Chondrocyte (in vitro differentiated cells): ENCODE measurements at regions not wholly inside any gene's neighbourhood (a gene's known extent, or its start where the extent isn't known, plus 50 kb on each side); places are given as distances from the start of the nearest gene placed in this dataset.
"Not testable (repeated sequence)": the region's sequence is repeated elsewhere in the genome, so short reads cannot be mapped to it uniquely, and the experiment has no call there.

ENCODE experiments used
- DNase-seq: peaks from one replicate; pipeline ENCODE4 v3.0.0; 2021; ENCODE audit warnings: mixed read lengths, low spot score
- H3K27ac Mint-ChIP-seq: one replicate; pipeline ENCODE4 v1.8.0; 2021; ENCODE audit warnings: mild to moderate bottlenecking, moderate library complexity, mixed read lengths; ENCODE audit not compliant: unreplicated experiment
- H3K27me3 Mint-ChIP-seq: 2 replicates; pipeline ENCODE4 v1.8.0; 2021; ENCODE audit warnings: low read depth, mixed read lengths
- H3K36me3 Mint-ChIP-seq: 2 replicates; pipeline ENCODE4 v1.8.0; 2021; ENCODE audit warnings: low read depth, mixed read lengths
- H3K4me1 Mint-ChIP-seq: 2 replicates; pipeline ENCODE4 v1.8.0; 2021; ENCODE audit warnings: low read depth, mild to moderate bottlenecking, mixed read lengths
- H3K4me3 Mint-ChIP-seq: one replicate; pipeline ENCODE4 v1.8.0; 2021; ENCODE audit warnings: mild to moderate bottlenecking, moderate library complexity, mixed read lengths; ENCODE audit not compliant: unreplicated experiment
- H3K9me3 Mint-ChIP-seq: 2 replicates; pipeline ENCODE4 v1.8.0; 2021; ENCODE audit warnings: low read depth, mixed read lengths
- CTCF ChIP-seq: fragments of 200-600 bp; sonication (generic); IDR thresholded peaks from 2 replicates; pipeline ENCODE4 v1.5.0; 2021; ENCODE audit warnings: antibody characterized with exemption, mild to moderate bottlenecking, moderate library complexity

- no peaks in the 10 kb centered on the region for H3K4me1 Mint-ChIP-seq
- TF ChIP-seq CTCF = peak; percentile 78
- no peak for DNase-seq
- H3K36me3 Mint-ChIP-seq = no peaks in the 10 kb centered on the region
- peaks cover 6% of the 10 kb centered on the region for H3K27me3 Mint-ChIP-seq
- no peak overlapping the region for H3K27ac Mint-ChIP-seq
- no peak overlapping the region for H3K4me3 Mint-ChIP-seq
- peaks cover 16% of the 10 kb centered on the region for H3K9me3 Mint-ChIP-seq
Measured at GRCh38 chr11:7143908-7144307, 55.1 kb downstream of the RBMXL2 start.

- DNase-seq, H3K4me3 Mint-ChIP-seq, H3K4me1 Mint-ChIP-seq, H3K27me3 Mint-ChIP-seq, H3K36me3 Mint-ChIP-seq, H3K27ac Mint-ChIP-seq: not testable (repeated sequence)
- peaks cover 24% of the 10 kb centered on the region for H3K9me3 Mint-ChIP-seq
Measured at GRCh38 chr11:7150104-7150503, 61.3 kb downstream of the RBMXL2 start.

GRCh38 chr11:7154881-7155361, 66.1 kb downstream of the RBMXL2 start:
- Mint-ChIP-seq H3K4me1 (no peaks in the 10 kb centered on the region), H3K36me3 (no peaks in the 10 kb centered on the region), H3K4me3 (no peak overlapping the region), H3K27me3 (no peaks in the 10 kb centered on the region), H3K9me3 (peaks cover 3% of the 10 kb centered on the region), H3K27ac (no peak overlapping the region)
- DNase-seq = no peak
- no peak for TF ChIP-seq CTCF

GRCh38 chr11:7160814-7161489, 72.2 kb downstream of the RBMXL2 start:
- Mint-ChIP-seq H3K27ac (no peak overlapping the region), H3K36me3 (no peaks in the 10 kb centered on the region), H3K4me3 (no peak overlapping the region), H3K27me3 (no peaks in the 10 kb centered on the region), H3K9me3 (peaks cover 3% of the 10 kb centered on the region), H3K4me1 (no peaks in the 10 kb centered on the region)
- no peak for TF ChIP-seq CTCF
- no peak for DNase-seq

GRCh38 chr11:7165911-7166310, 77.1 kb downstream of the RBMXL2 start:
- H3K27me3 Mint-ChIP-seq = no peaks in the 10 kb centered on the region
- no peaks in the 10 kb centered on the region for H3K4me1 Mint-ChIP-seq
- DNase-seq = no peak
- H3K36me3 Mint-ChIP-seq = no peaks in the 10 kb centered on the region
- no peak for TF ChIP-seq CTCF
- H3K9me3 Mint-ChIP-seq = no peaks in the 10 kb centered on the region
- H3K4me3 Mint-ChIP-seq = no peak overlapping the region
- H3K27ac Mint-ChIP-seq = no peak overlapping the region
